Progenitor cell of endocrine pancreas (in vitro differentiated cells): ENCODE measurements at regions not wholly inside any gene's neighbourhood (a gene's known extent, or its start where the extent isn't known, plus 50 kb on each side); places are given as distances from the start of the nearest gene placed in this dataset.
"Not testable (repeated sequence)": the region's sequence is repeated elsewhere in the genome, so short reads cannot be mapped to it uniquely, and the experiment has no call there.

Experiments used
- DNase-seq: peaks from one replicate; pipeline ENCODE4 v3.0.0; 2021; ENCODE audit warnings: low spot score; ENCODE audit not compliant: unreplicated experiment
- H3K27ac Mint-ChIP-seq: 2 replicates; pipeline ENCODE4 v1.8.0; 2021; ENCODE audit warnings: mild to moderate bottlenecking, moderate library complexity, mixed read lengths
- H3K27me3 Mint-ChIP-seq: 2 replicates; pipeline ENCODE4 v1.8.0; 2021; ENCODE audit warnings: mixed read lengths
- H3K36me3 Mint-ChIP-seq: 2 replicates; pipeline ENCODE4 v1.8.0; 2022; ENCODE audit warnings: mixed read lengths; ENCODE audit not compliant: insufficient read depth
- H3K4me1 Mint-ChIP-seq: 2 replicates; pipeline ENCODE4 v1.8.0; 2021; ENCODE audit warnings: low read depth, mixed read lengths
- H3K4me3 Mint-ChIP-seq: 2 replicates; pipeline ENCODE4 v1.8.0; 2021; ENCODE audit warnings: low read depth, mild to moderate bottlenecking, moderate library complexity, mixed read lengths
- H3K9me3 Mint-ChIP-seq: 2 replicates; pipeline ENCODE4 v1.8.0; 2021; ENCODE audit warnings: low read depth, mixed read lengths
- TF ChIP-seq, protein P1 (sequence below): fragments of 200-600 bp; sonication (generic); IDR thresholded peaks from one replicate; pipeline ENCODE4 v1.5.0; 2021; ENCODE audit warnings: antibody characterized with exemption, mild to moderate bottlenecking; ENCODE audit not compliant: unreplicated experiment

DNA sequence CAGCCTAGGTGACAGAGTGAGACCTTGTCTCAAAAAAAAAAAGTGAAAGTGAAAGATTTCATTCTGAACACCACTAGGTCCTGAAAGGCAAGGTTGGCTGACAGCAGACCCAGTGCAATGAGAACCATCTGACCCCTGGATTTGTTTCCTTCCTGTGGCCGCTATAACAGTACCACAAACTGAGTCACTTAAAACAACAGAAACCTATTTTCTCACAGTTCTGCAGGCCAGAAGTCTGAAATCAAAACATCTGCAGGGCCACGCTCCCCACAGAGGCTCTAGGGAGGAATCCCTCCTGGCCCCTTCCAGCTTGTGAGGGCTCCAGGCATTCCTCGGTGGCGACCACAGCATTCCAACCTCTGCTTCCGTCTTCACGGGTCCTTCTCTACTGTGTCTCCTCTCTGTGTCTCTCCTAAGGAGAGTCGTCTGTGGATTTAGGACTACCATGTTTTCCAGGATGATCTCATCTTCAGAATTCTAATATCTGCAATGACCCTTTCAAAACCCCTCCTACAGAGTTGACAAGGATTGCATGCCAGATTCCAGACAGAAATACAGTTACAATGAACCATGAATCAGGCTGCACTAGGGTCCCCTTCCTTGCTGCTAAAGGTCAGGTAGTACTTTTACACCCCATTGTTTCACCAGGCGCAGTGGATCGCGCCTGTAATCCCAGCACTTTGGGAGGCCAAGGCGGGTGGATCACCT lies 78.0 kb upstream of the ADGRL1 start:
- not testable (repeated sequence) for H3K4me1 Mint-ChIP-seq, H3K9me3 Mint-ChIP-seq, DNase-seq, H3K4me3 Mint-ChIP-seq, H3K36me3 Mint-ChIP-seq, H3K27ac Mint-ChIP-seq, H3K27me3 Mint-ChIP-seq

DNA sequence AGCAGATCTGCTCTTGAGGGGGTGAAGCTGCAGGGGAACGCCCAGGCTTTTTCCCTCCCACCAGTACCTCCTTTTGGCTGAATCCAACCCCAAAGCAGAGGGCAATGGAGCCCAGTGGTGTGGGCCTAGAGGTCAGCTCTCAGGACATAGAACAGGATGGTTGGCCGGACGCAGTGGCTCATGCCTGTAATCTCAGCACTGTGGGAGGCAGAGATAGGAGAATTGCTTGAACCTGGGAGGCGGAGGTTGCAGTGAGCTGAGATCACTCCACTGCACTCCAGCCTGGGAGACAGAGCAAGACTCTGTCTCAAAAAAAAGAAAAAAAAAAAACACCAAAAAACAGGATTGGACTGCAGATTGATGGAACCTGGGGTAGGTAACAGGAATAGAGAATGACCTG lies 73.3 kb upstream of the ADGRL1 start:
- not testable (repeated sequence) for H3K27ac Mint-ChIP-seq, H3K4me1 Mint-ChIP-seq, H3K36me3 Mint-ChIP-seq

DNA sequence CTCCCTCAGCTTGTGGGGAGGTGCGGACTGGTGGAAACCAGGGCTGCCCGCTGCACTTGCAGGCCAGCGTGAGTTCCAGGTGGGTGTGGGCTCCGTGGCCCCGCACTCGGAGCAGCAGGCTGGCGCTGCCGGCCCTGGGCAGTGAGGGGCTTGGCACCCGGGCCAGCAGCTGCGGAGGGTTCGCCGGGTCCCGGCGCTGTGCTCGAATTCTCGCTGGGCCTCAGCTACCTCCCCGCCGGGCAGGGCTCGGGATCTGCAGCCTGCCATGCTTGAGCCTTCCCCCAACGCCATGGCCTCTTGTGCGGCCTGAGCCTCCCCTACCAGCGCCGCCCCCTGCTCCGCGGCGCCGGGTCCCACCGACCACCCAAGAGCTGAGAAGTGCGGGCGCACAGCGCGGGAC lies 71.6 kb upstream of the ADGRL1 start:
- peaks cover 5% of the 10 kb centered on the region for H3K27me3 Mint-ChIP-seq
- no peak overlapping the region for H3K27ac Mint-ChIP-seq
- H3K36me3 Mint-ChIP-seq: peaks cover 2% of the 10 kb centered on the region
- H3K4me1 Mint-ChIP-seq: no peaks in the 10 kb centered on the region
- H3K9me3 Mint-ChIP-seq: peaks cover 8% of the 10 kb centered on the region
- no peak overlapping the region for H3K4me3 Mint-ChIP-seq
- DNase-seq: no peak
- TF ChIP-seq, protein P1, sequence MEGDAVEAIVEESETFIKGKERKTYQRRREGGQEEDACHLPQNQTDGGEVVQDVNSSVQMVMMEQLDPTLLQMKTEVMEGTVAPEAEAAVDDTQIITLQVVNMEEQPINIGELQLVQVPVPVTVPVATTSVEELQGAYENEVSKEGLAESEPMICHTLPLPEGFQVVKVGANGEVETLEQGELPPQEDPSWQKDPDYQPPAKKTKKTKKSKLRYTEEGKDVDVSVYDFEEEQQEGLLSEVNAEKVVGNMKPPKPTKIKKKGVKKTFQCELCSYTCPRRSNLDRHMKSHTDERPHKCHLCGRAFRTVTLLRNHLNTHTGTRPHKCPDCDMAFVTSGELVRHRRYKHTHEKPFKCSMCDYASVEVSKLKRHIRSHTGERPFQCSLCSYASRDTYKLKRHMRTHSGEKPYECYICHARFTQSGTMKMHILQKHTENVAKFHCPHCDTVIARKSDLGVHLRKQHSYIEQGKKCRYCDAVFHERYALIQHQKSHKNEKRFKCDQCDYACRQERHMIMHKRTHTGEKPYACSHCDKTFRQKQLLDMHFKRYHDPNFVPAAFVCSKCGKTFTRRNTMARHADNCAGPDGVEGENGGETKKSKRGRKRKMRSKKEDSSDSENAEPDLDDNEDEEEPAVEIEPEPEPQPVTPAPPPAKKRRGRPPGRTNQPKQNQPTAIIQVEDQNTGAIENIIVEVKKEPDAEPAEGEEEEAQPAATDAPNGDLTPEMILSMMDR: no peak

More for the DNA sequence above, 73.3 kb upstream of the ADGRL1 start:
- DNase-seq, H3K4me3 Mint-ChIP-seq, H3K9me3 Mint-ChIP-seq, H3K27me3 Mint-ChIP-seq: not testable (repeated sequence)

DNA sequence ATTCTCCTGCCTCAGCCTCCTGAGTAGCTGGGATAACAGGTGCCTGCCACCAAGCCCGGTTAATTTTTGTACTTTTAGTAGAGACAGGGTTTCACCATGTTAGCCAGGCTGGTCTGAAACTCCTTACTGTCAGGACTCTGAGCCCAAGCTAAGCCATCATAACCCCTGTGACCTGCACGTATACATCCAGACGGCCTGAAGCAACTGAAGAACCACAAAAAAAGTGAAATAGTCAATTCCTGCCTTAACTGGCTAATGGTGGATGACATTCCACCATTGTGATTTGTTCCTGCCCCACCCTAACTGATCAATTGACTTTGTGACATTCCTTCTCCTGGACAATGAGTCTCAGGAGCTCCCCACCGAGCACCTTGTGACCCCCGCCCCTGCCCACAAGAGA lies 69.9 kb upstream of the ADGRL1 start:
- not testable (repeated sequence) for H3K27me3 Mint-ChIP-seq, H3K36me3 Mint-ChIP-seq, H3K4me1 Mint-ChIP-seq, DNase-seq, H3K4me3 Mint-ChIP-seq, H3K9me3 Mint-ChIP-seq, H3K27ac Mint-ChIP-seq

DNA sequence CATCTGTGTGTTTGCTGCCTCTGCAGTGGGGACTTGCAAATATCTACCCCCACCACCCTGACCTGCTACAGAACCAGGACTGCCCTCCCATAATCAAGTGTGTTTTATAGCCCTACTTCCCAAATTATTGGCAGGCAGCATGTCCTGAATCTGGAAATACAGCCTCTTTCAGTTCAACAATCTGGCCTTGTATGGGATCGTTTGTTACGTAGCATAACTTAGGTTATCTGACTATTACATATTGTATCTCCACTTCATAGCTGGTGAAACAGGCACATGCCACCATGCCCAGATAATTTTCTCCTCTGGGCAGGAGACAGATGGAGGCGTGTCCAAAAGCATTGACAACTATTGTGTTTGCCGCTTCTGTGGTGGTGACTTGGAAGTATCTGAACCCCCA lies 66.7 kb upstream of the ADGRL1 start:
- DNase-seq: no peak
- Mint-ChIP-seq H3K27ac (no peak overlapping the region), H3K9me3 (peaks cover 8% of the 10 kb centered on the region), H3K27me3 (peaks cover 9% of the 10 kb centered on the region), H3K4me3 (no peak overlapping the region), H3K4me1 (no peaks in the 10 kb centered on the region), H3K36me3 (peaks cover 2% of the 10 kb centered on the region)
- TF ChIP-seq, protein P1: no peak

DNA sequence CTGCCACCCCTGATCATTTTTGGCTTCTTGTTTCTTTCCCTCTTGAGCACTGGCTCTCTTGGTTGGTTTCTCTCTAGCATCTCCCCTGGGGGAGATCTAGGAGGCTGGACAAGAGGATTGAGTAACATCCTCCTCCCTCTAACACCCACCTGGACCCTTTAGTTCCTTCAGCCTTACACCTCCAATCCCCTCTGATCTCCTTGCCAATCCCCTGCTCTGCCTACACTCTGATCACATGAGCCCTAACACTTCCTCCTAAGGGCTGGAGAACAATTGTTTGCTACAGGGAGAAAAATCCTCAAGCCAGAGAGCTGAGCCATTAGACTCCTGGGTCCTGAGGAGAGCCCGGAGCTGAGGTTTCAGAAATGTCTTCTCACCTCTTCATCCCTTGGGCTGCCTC lies 65.9 kb upstream of the ADGRL1 start:
- Mint-ChIP-seq H3K4me3 (no peak overlapping the region), H3K36me3 (peaks cover under 1% of the 10 kb centered on the region), H3K27me3 (peaks cover 16% of the 10 kb centered on the region), H3K27ac (no peak overlapping the region), H3K4me1 (no peaks in the 10 kb centered on the region), H3K9me3 (peaks cover 6% of the 10 kb centered on the region)
- TF ChIP-seq, protein P1: no peak
- no peak for DNase-seq

DNA sequence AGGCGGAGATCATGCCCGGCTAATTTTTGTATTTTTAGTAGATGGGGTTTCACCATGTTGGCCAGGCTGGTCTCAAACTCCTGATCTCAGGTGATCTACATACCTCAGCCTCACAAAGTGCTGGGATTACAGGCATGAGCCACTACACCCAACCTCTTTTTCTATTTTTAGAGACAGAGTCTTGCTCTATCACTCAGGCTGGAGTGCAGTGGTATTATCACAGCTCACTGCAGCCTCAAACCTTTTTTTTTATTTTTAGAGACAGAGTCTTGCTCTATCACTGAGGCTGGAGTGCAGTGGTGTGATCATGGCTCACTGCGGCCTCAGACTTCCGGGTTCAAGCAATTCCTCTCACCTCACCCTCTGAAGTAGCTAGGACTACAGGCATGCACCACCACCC lies 64.6 kb upstream of the ADGRL1 start:
- peaks cover 20% of the 10 kb centered on the region for H3K27me3 Mint-ChIP-seq
- not testable (repeated sequence) for H3K36me3 Mint-ChIP-seq, H3K27ac Mint-ChIP-seq, H3K9me3 Mint-ChIP-seq, H3K4me1 Mint-ChIP-seq, H3K4me3 Mint-ChIP-seq, DNase-seq
